ENCODE measurements at regions not wholly inside any gene's neighbourhood (a gene's known extent, or its start where the extent isn't known, plus 50 kb on each side); places are given as distances from the start of the nearest gene placed in this dataset.

DNA sequence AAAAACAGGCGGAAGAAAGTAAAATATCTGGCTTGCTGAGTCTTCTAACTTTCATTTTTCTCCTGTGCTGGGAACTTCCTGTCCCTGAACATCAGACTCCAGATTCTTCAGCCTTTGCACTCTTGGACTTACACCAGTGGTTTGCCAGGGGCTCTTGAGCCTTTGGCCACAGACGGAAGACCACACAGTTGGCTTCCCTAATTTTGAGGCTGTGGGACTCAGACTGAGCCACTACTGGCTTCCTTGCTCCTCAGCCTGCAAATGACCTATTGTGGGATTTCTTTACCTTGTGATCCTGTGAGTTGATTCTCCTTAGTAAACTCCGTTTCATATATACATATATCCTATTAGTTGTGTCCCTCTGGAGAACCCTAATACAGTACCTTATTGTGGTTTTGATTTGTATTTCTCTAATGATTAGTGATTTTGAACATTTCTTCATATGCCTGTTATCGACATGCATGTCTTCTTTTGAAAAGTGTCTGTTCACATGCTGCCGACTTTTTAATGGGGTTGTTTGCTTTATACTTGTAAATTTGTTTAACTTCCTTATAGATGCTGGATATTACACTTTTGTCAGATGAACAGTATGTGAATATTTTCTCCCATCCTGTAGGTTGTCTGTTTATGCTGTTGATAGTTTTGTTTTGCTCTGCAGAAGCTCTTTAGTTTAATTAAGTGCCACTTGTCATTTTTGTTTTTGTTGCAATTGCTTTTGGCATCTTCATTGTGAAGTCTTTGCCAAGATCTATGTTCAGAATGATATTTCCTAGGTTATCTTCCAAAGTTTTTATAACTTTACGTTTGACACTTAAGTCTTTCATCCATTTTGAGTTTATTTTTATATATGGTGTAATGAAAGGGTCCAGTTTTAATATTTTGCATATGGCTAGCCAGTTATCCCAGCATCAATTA is 348.8 kb upstream of the SETBP1 start:
- H3K27me3 Mint-ChIP-seq (ENCODE audit: low read depth, unreplicated experiment) = no peaks in the 10 kb centered on the region
- no peak for DNase-seq (ENCODE audit: low read depth)
- H3K4me1 Mint-ChIP-seq (ENCODE audit: low read depth, unreplicated experiment) = no peaks in the 10 kb centered on the region
- Histone ChIP-seq H3K9me3 (ENCODE audit: insufficient read depth, low read depth, low read length) (no peaks in the 10 kb centered on the region), H3K4me1 (ENCODE audit: insufficient read depth, low read length) (no peaks in the 10 kb centered on the region), H2AFZ (ENCODE audit: low read depth, low read length) (no peak overlapping the region), H3K27ac (ENCODE audit: low read depth, low read length) (no peak overlapping the region), H3K4me3 (ENCODE audit: insufficient read depth, low read depth, low read length) (no peak overlapping the region), H3K36me3 (ENCODE audit: insufficient read depth, low read length) (no peaks in the 10 kb centered on the region), H3K79me2 (ENCODE audit: insufficient read depth, low read length) (no peaks in the 10 kb centered on the region), H3K9ac (ENCODE audit: low read length) (no peak overlapping the region), H3K27me3 (ENCODE audit: insufficient read depth, low read length) (no peaks in the 10 kb centered on the region), H4K20me1 (ENCODE audit: insufficient read depth, low read length) (no peaks in the 10 kb centered on the region), H3K4me2 (ENCODE audit: low read length) (no peak overlapping the region)
- H3K9me3 Mint-ChIP-seq (ENCODE audit: unreplicated experiment) = no peaks in the 10 kb centered on the region
- no peak overlapping the region for H3K4me3 Mint-ChIP-seq (ENCODE audit: unreplicated experiment)
- no peak for FAIRE-seq
- H3K27ac Mint-ChIP-seq (ENCODE audit: unreplicated experiment) = no peak overlapping the region
- H3K36me3 Mint-ChIP-seq (ENCODE audit: low read depth, unreplicated experiment) = no peaks in the 10 kb centered on the region
- TF ChIP-seq, protein P1, sequence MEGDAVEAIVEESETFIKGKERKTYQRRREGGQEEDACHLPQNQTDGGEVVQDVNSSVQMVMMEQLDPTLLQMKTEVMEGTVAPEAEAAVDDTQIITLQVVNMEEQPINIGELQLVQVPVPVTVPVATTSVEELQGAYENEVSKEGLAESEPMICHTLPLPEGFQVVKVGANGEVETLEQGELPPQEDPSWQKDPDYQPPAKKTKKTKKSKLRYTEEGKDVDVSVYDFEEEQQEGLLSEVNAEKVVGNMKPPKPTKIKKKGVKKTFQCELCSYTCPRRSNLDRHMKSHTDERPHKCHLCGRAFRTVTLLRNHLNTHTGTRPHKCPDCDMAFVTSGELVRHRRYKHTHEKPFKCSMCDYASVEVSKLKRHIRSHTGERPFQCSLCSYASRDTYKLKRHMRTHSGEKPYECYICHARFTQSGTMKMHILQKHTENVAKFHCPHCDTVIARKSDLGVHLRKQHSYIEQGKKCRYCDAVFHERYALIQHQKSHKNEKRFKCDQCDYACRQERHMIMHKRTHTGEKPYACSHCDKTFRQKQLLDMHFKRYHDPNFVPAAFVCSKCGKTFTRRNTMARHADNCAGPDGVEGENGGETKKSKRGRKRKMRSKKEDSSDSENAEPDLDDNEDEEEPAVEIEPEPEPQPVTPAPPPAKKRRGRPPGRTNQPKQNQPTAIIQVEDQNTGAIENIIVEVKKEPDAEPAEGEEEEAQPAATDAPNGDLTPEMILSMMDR (IDR thresholded peaks at IDR 0.05; ENCODE audit: insufficient read depth, low read depth, low read length) = no peak
- TF ChIP-seq EZH2 (IDR thresholded peaks at IDR 0.05; ENCODE audit: insufficient read depth, low read length) = no peak

DNA sequence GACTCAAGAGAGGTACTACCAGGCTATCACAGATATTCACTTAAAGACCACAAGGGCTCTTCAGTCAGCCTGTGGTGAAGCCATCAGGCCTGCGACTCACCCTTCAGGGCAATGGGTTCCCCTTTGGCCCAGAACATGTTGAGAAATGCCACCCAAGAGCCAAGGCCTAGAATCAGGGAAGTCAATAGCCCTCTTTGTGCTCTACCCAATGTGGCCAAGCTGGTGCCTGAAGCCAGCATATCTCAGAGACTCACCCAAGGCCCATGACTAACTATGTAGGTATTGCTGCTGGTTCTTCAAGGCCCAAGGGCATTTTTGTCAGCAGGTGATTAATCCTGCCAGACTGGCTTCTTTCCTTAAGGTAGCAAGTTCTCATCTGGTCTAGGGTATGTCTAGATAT is 338.9 kb upstream of the SETBP1 start:
- Mint-ChIP-seq H3K36me3 (ENCODE audit: low read depth, unreplicated experiment) (no peaks in the 10 kb centered on the region), H3K9me3 (ENCODE audit: unreplicated experiment) (no peaks in the 10 kb centered on the region)

GRCh38 chr18:44342162-44342561 is 338.5 kb upstream of the SETBP1 start:
- H3K9me3 ChIP-seq (ENCODE audit: insufficient read depth, low read depth, low read length) = no peaks in the 10 kb centered on the region
- H3K9ac ChIP-seq (ENCODE audit: low read length) = no peak overlapping the region
- H3K36me3 ChIP-seq (ENCODE audit: insufficient read depth, low read length) = no peaks in the 10 kb centered on the region
- Mint-ChIP-seq H3K4me1 (ENCODE audit: low read depth, unreplicated experiment) (peaks cover 5% of the 10 kb centered on the region), H3K27me3 (ENCODE audit: low read depth, unreplicated experiment) (no peaks in the 10 kb centered on the region), H3K4me3 (ENCODE audit: unreplicated experiment) (no peak overlapping the region), H3K36me3 (ENCODE audit: low read depth, unreplicated experiment) (no peaks in the 10 kb centered on the region), H3K27ac (ENCODE audit: unreplicated experiment) (no peak overlapping the region), H3K9me3 (ENCODE audit: unreplicated experiment) (no peaks in the 10 kb centered on the region)
- peaks cover 4% of the 10 kb centered on the region for H3K4me1 ChIP-seq (ENCODE audit: insufficient read depth, low read length)
- DNase-seq (ENCODE audit: low read depth) = peak; percentile 3
- FAIRE-seq = no peak
- no peak for TF ChIP-seq EZH2 (IDR thresholded peaks at IDR 0.05; ENCODE audit: insufficient read depth, low read length)
- TF ChIP-seq, protein P1 (IDR thresholded peaks at IDR 0.05; ENCODE audit: insufficient read depth, low read depth, low read length) = no peak
- H2AFZ ChIP-seq (ENCODE audit: low read depth, low read length) = no peak overlapping the region
- H3K4me3 ChIP-seq (ENCODE audit: insufficient read depth, low read depth, low read length) = no peak overlapping the region
- H3K27ac ChIP-seq (ENCODE audit: low read depth, low read length) = no peak overlapping the region
- no peak overlapping the region for H3K4me2 ChIP-seq (ENCODE audit: low read length)
- H3K27me3 ChIP-seq (ENCODE audit: insufficient read depth, low read length) = no peaks in the 10 kb centered on the region
- H3K79me2 ChIP-seq (ENCODE audit: insufficient read depth, low read length) = no peaks in the 10 kb centered on the region
- no peaks in the 10 kb centered on the region for H4K20me1 ChIP-seq (ENCODE audit: insufficient read depth, low read length)

More for the DNA sequence above, 338.9 kb upstream of the SETBP1 start:
- Mint-ChIP-seq H3K4me3 (ENCODE audit: unreplicated experiment) (no peak overlapping the region), H3K4me1 (ENCODE audit: low read depth, unreplicated experiment) (peaks cover 5% of the 10 kb centered on the region), H3K27ac (ENCODE audit: unreplicated experiment) (no peak overlapping the region), H3K27me3 (ENCODE audit: low read depth, unreplicated experiment) (no peaks in the 10 kb centered on the region)
- no peak for TF ChIP-seq EZH2 (IDR thresholded peaks at IDR 0.05; ENCODE audit: insufficient read depth, low read length)
- H2AFZ ChIP-seq (ENCODE audit: low read depth, low read length) = no peak overlapping the region
- H3K9me3 ChIP-seq (ENCODE audit: insufficient read depth, low read depth, low read length) = no peaks in the 10 kb centered on the region
- FAIRE-seq = no peak
- peak; percentile 4 for DNase-seq (ENCODE audit: low read depth)
- peaks cover 4% of the 10 kb centered on the region for H3K4me1 ChIP-seq (ENCODE audit: insufficient read depth, low read length)
- H3K79me2 ChIP-seq (ENCODE audit: insufficient read depth, low read length) = no peaks in the 10 kb centered on the region
- H3K9ac ChIP-seq (ENCODE audit: low read length) = no peak overlapping the region
- H3K4me2 ChIP-seq (ENCODE audit: low read length) = no peak overlapping the region
- H3K27ac ChIP-seq (ENCODE audit: low read depth, low read length) = no peak overlapping the region
- H3K36me3 ChIP-seq (ENCODE audit: insufficient read depth, low read length) = no peaks in the 10 kb centered on the region
- H3K4me3 ChIP-seq (ENCODE audit: insufficient read depth, low read depth, low read length) = no peak overlapping the region
- no peaks in the 10 kb centered on the region for H4K20me1 ChIP-seq (ENCODE audit: insufficient read depth, low read length)
- no peaks in the 10 kb centered on the region for H3K27me3 ChIP-seq (ENCODE audit: insufficient read depth, low read length)
